HCT116 (cell line): ENCODE measurements at regions not wholly inside any gene's neighbourhood (a gene's known extent, or its start where the extent isn't known, plus 50 kb on each side); places are given as distances from the start of the nearest gene placed in this dataset.

ENCODE experiments used
- ATAC-seq: fragments of 200-7000 bp; cut with Tn5 transposase; 2 replicates; pipeline ENCODE4 v1.9.1; 2020; ENCODE audit warnings: mild to moderate bottlenecking, moderate library complexity
- BruUV-seq: library from RNA; stranded (reverse); fragments of 400-500 nt; replicated peaks from 2 replicates; lab custom pipeline; 2021; lab: Mats Ljungman, UMichigan
- CTCF ChIA-PET: fragments of 300-600 bp; sonication (Branson Sonifier 250); formaldehyde crosslinking; loops from one replicate; lab custom pipeline; 2021; ENCODE audit warnings: antibody characterized with exemption; lab: Charles Lee
- POLR2A ChIA-PET: fragments of 300-600, 350-600 bp; sonication (Branson Sonifier 250); formaldehyde crosslinking; loops from one replicate; lab custom pipeline; 2021; ENCODE audit warnings: antibody characterized with exemption; lab: Charles Lee
- RAD21 ChIA-PET, 2 experiments: fragments of 300-600 bp; sonication (Branson Sonifier 250); formaldehyde crosslinking; loops; one replicate each; lab custom pipeline; 2023; ENCODE audit warnings: low total read pairs in 2 of 2; ENCODE audit not compliant: uncharacterized antibody in 2 of 2, unreplicated experiment in 2 of 2, low non-redundant PET in 1 of 2; lab: Charles Lee
- DNase-seq: peaks from one replicate; pipeline ENCODE4 v3.0.0-alpha.2; 2010; ENCODE audit warnings: low read depth, low spot score
- H2AFZ ChIP-seq: fragments of 200-600 bp; shearing (Covaris generic), sonication (generic); 2 replicates; pipeline ENCODE4 v1.6.1; 2017; ENCODE audit warnings: low read depth, mixed run types, mixed read lengths, antibody characterized with exemption, low read length; ENCODE audit not compliant: poor library complexity, severe bottlenecking
- H3K27ac ChIP-seq: 2 replicates; pipeline ENCODE4 v1.5.1; 2012; ENCODE audit warnings: low read depth, low read length
- H3K27me3 ChIP-seq: fragments of 200-600 bp; sonication (generic); 2 replicates; pipeline ENCODE4 v1.6.1; 2016; ENCODE audit warnings: mixed run types, low read length, mixed read lengths; ENCODE audit not compliant: insufficient read depth
- H3K36me3 ChIP-seq, 2 experiments: fragments of 200-500 bp in 1 of 2; fragments of 200-600 bp in 1 of 2; sonication (Bioruptor generic) in 1 of 2; sonication (generic) in 1 of 2; 2 replicates each; pipeline versions ENCODE4 v1.5.1 to v1.6.1; 2014 to 2016; ENCODE audit warnings: low read length in 2 of 2, inconsistent platforms in 1 of 2, mixed read lengths in 1 of 2, mixed run types in 1 of 2; ENCODE audit not compliant: insufficient read depth in 2 of 2, control insufficient read depth in 1 of 2
- H3K4me1 ChIP-seq, 2 experiments: fragments of 200-600 bp in 1 of 2; sonication (generic) in 1 of 2; 2 replicates each; pipeline versions ENCODE4 v1.5.1 to v1.6.1; 2012 to 2017; ENCODE audit warnings: low read length in 2 of 2, inconsistent platforms in 1 of 2, mild to moderate bottlenecking in 1 of 2, mixed read lengths in 1 of 2, mixed run types in 1 of 2, moderate library complexity in 1 of 2; ENCODE audit not compliant: insufficient read depth in 2 of 2, control insufficient read depth in 1 of 2
- H3K4me2 ChIP-seq: fragments of 200-600 bp; sonication (generic); 2 replicates; pipeline ENCODE4 v1.6.1; 2017; ENCODE audit warnings: mixed run types, low read length, mixed read lengths
- H3K4me3 ChIP-seq, 2 experiments: fragments of 200-600 bp in 1 of 2; sonication (generic) in 1 of 2; replicated peaks in 1 of 2; 2 replicates each; pipeline ENCODE4 v1.5.1; 2011 to 2016; ENCODE audit warnings: low read length in 2 of 2, control low read depth in 1 of 2, low read depth in 1 of 2, mild to moderate bottlenecking in 1 of 2, mixed read lengths in 1 of 2, mixed run types in 1 of 2
- H3K79me2 ChIP-seq: fragments of 200-600 bp; sonication (generic); 2 replicates; pipeline ENCODE4 v1.6.1; 2017; ENCODE audit warnings: mild to moderate bottlenecking, mixed run types, low read length, moderate library complexity, mixed read lengths; ENCODE audit not compliant: insufficient read depth
- H3K9ac ChIP-seq: fragments of 200-600 bp; sonication (generic); 2 replicates; pipeline ENCODE4 v1.6.1; 2016; ENCODE audit warnings: low read length, mixed read lengths
- H3K9me2 ChIP-seq: fragments of 200-600 bp; sonication (generic), shearing (Covaris generic); 2 replicates; pipeline ENCODE4 v1.6.1; 2017; ENCODE audit warnings: mixed run types, mild to moderate bottlenecking, moderate library complexity; ENCODE audit not compliant: insufficient read depth
- H3K9me3 ChIP-seq, 2 experiments: fragments of 200-500 bp in 1 of 2; fragments of 200-600 bp in 1 of 2; sonication (Bioruptor generic) in 1 of 2; sonication (generic) in 1 of 2; 2 replicates each; pipeline ENCODE4 v1.6.1; 2014 to 2017; ENCODE audit warnings: low read length in 2 of 2, mixed read lengths in 2 of 2, inconsistent platforms in 1 of 2, low read depth in 1 of 2, mild to moderate bottlenecking in 1 of 2, mixed run types in 1 of 2, moderate library complexity in 1 of 2; ENCODE audit not compliant: control insufficient read depth in 1 of 2, insufficient read depth in 1 of 2
- H4K20me1 ChIP-seq: fragments of 200-600 bp; sonication (generic), shearing (Covaris generic); 2 replicates; pipeline ENCODE4 v1.6.1; 2017; ENCODE audit warnings: mixed run types, mild to moderate bottlenecking, moderate library complexity; ENCODE audit not compliant: insufficient read depth
- CBX3 ChIP-seq: IDR thresholded peaks from 2 replicates; pipeline ENCODE4 v1.6.1; 2012; ENCODE audit warnings: low read depth
- CEBPB ChIP-seq: IDR thresholded peaks from 2 replicates; pipeline ENCODE4 v1.6.1; 2012; ENCODE audit warnings: low read depth
- EGR1 ChIP-seq: IDR thresholded peaks from 2 replicates; pipeline ENCODE4 v1.6.1; 2012; ENCODE audit warnings: low read depth
- EZH2 ChIP-seq: fragments of 200-600 bp; sonication (generic); IDR thresholded peaks from 2 replicates; pipeline ENCODE4 v1.6.1; 2017; ENCODE audit warnings: antibody characterized with exemption, mixed run types
- JUND ChIP-seq: IDR thresholded peaks from 2 replicates; pipeline ENCODE4 v1.6.1; 2012
- POLR2A ChIP-seq: IDR thresholded peaks from 2 replicates; pipeline ENCODE4 v1.7.0; 2011; ENCODE audit warnings: borderline replicate concordance; ENCODE audit not compliant: insufficient read depth, insufficient read length; ENCODE audit errors: extremely low read depth
- RAD21 ChIP-seq: IDR thresholded peaks from 2 replicates; pipeline ENCODE4 v1.6.1; 2012; ENCODE audit warnings: low read depth, mild to moderate bottlenecking
- REST ChIP-seq: IDR thresholded peaks from 2 replicates; pipeline ENCODE4 v1.6.1; 2012; ENCODE audit warnings: low read depth
- SIN3A ChIP-seq: IDR thresholded peaks from 2 replicates; pipeline ENCODE4 v1.6.1; 2012; ENCODE audit warnings: low read depth
- SRF ChIP-seq: IDR thresholded peaks from 2 replicates; pipeline ENCODE4 v1.6.1; 2012; ENCODE audit warnings: low read depth
- TCF7L2 ChIP-seq: IDR thresholded peaks from 2 replicates; pipeline ENCODE4 v1.7.0; 2011; ENCODE audit warnings: borderline replicate concordance, inconsistent platforms; ENCODE audit not compliant: insufficient read depth, insufficient read length; ENCODE audit errors: extremely low read depth
- YY1 ChIP-seq: IDR thresholded peaks from 2 replicates; pipeline ENCODE4 v1.6.1; 2011; ENCODE audit warnings: low read length, low read depth, moderate library complexity, mild to moderate bottlenecking; ENCODE audit not compliant: insufficient replicate concordance; ENCODE audit errors: extremely low read depth
- ZBTB33 ChIP-seq: IDR thresholded peaks from 2 replicates; pipeline ENCODE4 v1.6.1; 2011; ENCODE audit warnings: mild to moderate bottlenecking, low read length, moderate library complexity; ENCODE audit not compliant: insufficient replicate concordance; ENCODE audit errors: extremely low read depth
- intact Hi-C: fragments of 100-400 bp; cut with micrococcal nuclease; formaldehyde crosslinking; loops from 2 replicates; pipeline ENCODE4 v1.10.0; 2022

GRCh38 chr10:118108194-118109026 is 61.7 kb upstream of the RAB11FIP2 start:
- Histone ChIP-seq H3K27me3 (no peaks in the 10 kb centered on the region), H3K9me2 (no peaks in the 10 kb centered on the region), H3K9me3 (no peaks in the 10 kb centered on the region), H3K4me1 (no peaks in the 10 kb centered on the region), H2AFZ (no peak overlapping the region), H3K79me2 (no peaks in the 10 kb centered on the region), H3K9ac (no peak overlapping the region), H3K27ac (no peak overlapping the region), H3K4me3 (no peak overlapping the region), H3K4me2 (no peak overlapping the region), H4K20me1 (no peaks in the 10 kb centered on the region), H3K36me3 (no peaks in the 10 kb centered on the region)
- TF ChIP-seq RAD21 (no peak), EGR1 (no peak), YY1 (no peak), TCF7L2 (no peak)
- no peak for DNase-seq
- ChIA-PET RAD21 (no interaction called here), CTCF (no interaction called here), POLR2A (no interaction called here)
- intact Hi-C loops, result loop anchor here (5.0 to 10.0 kb wide), 2 partner anchors 384 to 571 kb away; no protein-coding TSS in a partner anchor
- no TSS peak for BruUV-seq
- no peak for ATAC-seq

DNA sequence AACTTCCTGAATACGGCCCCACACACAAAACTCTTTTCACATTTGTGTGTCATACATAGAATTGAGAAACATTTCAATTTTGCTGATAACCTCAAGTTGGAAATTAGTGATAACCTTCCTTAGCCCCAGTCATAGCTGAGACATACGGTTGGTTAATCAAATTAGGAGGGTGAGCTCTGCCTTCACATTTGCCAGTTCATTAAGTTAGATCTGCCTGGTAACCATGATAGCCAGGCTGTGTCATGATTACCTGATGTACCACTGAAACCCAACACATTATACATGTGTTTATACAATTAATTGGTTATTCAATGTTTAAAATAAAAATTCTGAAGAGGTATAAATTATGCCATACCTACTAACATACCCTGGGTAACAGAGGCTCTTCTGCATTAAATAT is 60.8 kb upstream of the RAB11FIP2 start:
- RAD21 ChIA-PET, result no interaction called here
- H3K9ac ChIP-seq, result no peak overlapping the region
- H3K9me2 ChIP-seq, result no peaks in the 10 kb centered on the region
- no peaks in the 10 kb centered on the region for H4K20me1 ChIP-seq
- no peaks in the 10 kb centered on the region for H3K79me2 ChIP-seq
- ATAC-seq (no peak), DNase-seq (no peak)
- TF ChIP-seq CBX3 (no peak), ZBTB33 (no peak), REST (no peak), EZH2 (no peak), SIN3A (no peak), JUND (no peak), CEBPB (no peak), TCF7L2 (no peak), SRF (no peak), POLR2A (no peak)
- no TSS peak for BruUV-seq
- no peak overlapping the region for H2AFZ ChIP-seq
- CTCF ChIA-PET, result no interaction called here
- H3K27ac ChIP-seq, result no peak overlapping the region
- H3K4me3 ChIP-seq, result no peak overlapping the region
- intact Hi-C loops, result loop anchor here (2.0 to 10.0 kb wide), 4 partner anchors 247 to 611 kb away; no protein-coding TSS in a partner anchor
- H3K9me3 ChIP-seq, result no peaks in the 10 kb centered on the region
- no peaks in the 10 kb centered on the region for H3K4me1 ChIP-seq
- POLR2A ChIA-PET, result no interaction called here
- H3K36me3 ChIP-seq, result no peaks in the 10 kb centered on the region
- H3K4me2 ChIP-seq, result no peak overlapping the region
- H3K27me3 ChIP-seq, result no peaks in the 10 kb centered on the region
